HTR-8/SVneo (cell line): ENCODE measurements at regions not wholly inside any gene's neighbourhood (a gene's known extent, or its start where the extent isn't known, plus 50 kb on each side); places are given as distances from the start of the nearest gene placed in this dataset.
A peak's percentile ranks its signal among the peaks of the same experiment; 100 is the strongest.
"Not testable (repeated sequence)": the region's sequence is repeated elsewhere in the genome, so short reads cannot be mapped to it uniquely, and the experiment has no call there.

Source experiments
- DNase-seq: peaks from one replicate; pipeline ENCODE4 v3.0.0; 2011; ENCODE audit warnings: low spot score, mixed read lengths; ENCODE audit not compliant: insufficient read length
- FAIRE-seq: peaks from 2 replicates; lab custom pipeline; 2011; peaks lifted over from hg19 to GRCh38; lab: Jason Lieb, UNC

GRCh38 chr22:25281675-25282345, 62.4 kb downstream of the CRYBB2 start:
- DNase-seq (no peak), FAIRE-seq (no peak)

GRCh38 chr22:25282346-25282670, 62.9 kb downstream of the CRYBB2 start:
- FAIRE-seq, result no peak

GRCh38 chr22:25282671-25283561, 63.5 kb downstream of the CRYBB2 start:
- DNase-seq, result no peak
- no peak for FAIRE-seq

More at GRCh38 chr22:25282346-25282670, 62.9 kb downstream of the CRYBB2 start:
- no peak for DNase-seq

GRCh38 chr22:25288481-25288880, 69.0 kb downstream of the CRYBB2 start:
- not testable (repeated sequence) for FAIRE-seq, DNase-seq

GRCh38 chr22:25301912-25302311, 82.5 kb downstream of the CRYBB2 start:
- FAIRE-seq, result not testable (repeated sequence)

GRCh38 chr22:25309586-25309985, 90.1 kb downstream of the CRYBB2 start:
- FAIRE-seq, result peak; percentile 13
- DNase-seq, result not testable (repeated sequence)

More at GRCh38 chr22:25301912-25302311, 82.5 kb downstream of the CRYBB2 start:
- DNase-seq, result not testable (repeated sequence)

- FAIRE-seq, DNase-seq: not testable (repeated sequence)
Observed at GRCh38 chr22:25311924-25312323, 92.5 kb downstream of the CRYBB2 start.

- DNase-seq (no peak), FAIRE-seq (no peak)
Observed at GRCh38 chr22:25318081-25318823, 98.8 kb downstream of the CRYBB2 start.

- FAIRE-seq, result no peak
Observed at GRCh38 chr22:25327018-25327755, 107.7 kb downstream of the CRYBB2 start.

GRCh38 chr22:25331050-25331449, 111.6 kb downstream of the CRYBB2 start:
- no peak for FAIRE-seq

More at GRCh38 chr22:25327018-25327755, 107.7 kb downstream of the CRYBB2 start:
- no peak for DNase-seq

GRCh38 chr22:25331911-25332310, 112.5 kb downstream of the CRYBB2 start:
- not testable (repeated sequence) for DNase-seq, FAIRE-seq

More at GRCh38 chr22:25331050-25331449, 111.6 kb downstream of the CRYBB2 start:
- no peak for DNase-seq

- DNase-seq (no peak), FAIRE-seq (no peak)
Observed at GRCh38 chr22:25332386-25332785, 112.9 kb downstream of the CRYBB2 start.

GRCh38 chr22:25334162-25334490, 114.7 kb downstream of the CRYBB2 start:
- FAIRE-seq (no peak), DNase-seq (no peak)

- FAIRE-seq, DNase-seq: not testable (repeated sequence)
Observed at GRCh38 chr22:25334631-25335030, 115.2 kb downstream of the CRYBB2 start.

GRCh38 chr22:25335276-25335675, 115.8 kb downstream of the CRYBB2 start:
- not testable (repeated sequence) for FAIRE-seq, DNase-seq

- FAIRE-seq, DNase-seq: not testable (repeated sequence)
Observed at GRCh38 chr22:25340536-25340935, 121.1 kb downstream of the CRYBB2 start.

GRCh38 chr22:25344366-25344765, 124.9 kb downstream of the CRYBB2 start:
- not testable (repeated sequence) for DNase-seq, FAIRE-seq

GRCh38 chr22:25346859-25347751, 127.7 kb downstream of the CRYBB2 start:
- FAIRE-seq (no peak), DNase-seq (no peak)

GRCh38 chr22:25347752-25348102, 128.3 kb downstream of the CRYBB2 start:
- no peak for FAIRE-seq

More at GRCh38 chr22:25347752-25348102, 128.3 kb downstream of the CRYBB2 start:
- no peak for DNase-seq
